Ramos (cell line): ENCODE measurements at regions not wholly inside any gene's neighbourhood (a gene's known extent, or its start where the extent isn't known, plus 50 kb on each side); places are given as distances from the start of the nearest gene placed in this dataset.

ENCODE experiments used
- in situ Hi-C: fragments of 300-500 bp; cut with MboI; formaldehyde crosslinking; loops from one replicate; pipeline ENCODE4 v1.14.3; 2022; ENCODE audit warnings: low sequenced_read_pairs; ENCODE audit not compliant: unreplicated experiment

DNA sequence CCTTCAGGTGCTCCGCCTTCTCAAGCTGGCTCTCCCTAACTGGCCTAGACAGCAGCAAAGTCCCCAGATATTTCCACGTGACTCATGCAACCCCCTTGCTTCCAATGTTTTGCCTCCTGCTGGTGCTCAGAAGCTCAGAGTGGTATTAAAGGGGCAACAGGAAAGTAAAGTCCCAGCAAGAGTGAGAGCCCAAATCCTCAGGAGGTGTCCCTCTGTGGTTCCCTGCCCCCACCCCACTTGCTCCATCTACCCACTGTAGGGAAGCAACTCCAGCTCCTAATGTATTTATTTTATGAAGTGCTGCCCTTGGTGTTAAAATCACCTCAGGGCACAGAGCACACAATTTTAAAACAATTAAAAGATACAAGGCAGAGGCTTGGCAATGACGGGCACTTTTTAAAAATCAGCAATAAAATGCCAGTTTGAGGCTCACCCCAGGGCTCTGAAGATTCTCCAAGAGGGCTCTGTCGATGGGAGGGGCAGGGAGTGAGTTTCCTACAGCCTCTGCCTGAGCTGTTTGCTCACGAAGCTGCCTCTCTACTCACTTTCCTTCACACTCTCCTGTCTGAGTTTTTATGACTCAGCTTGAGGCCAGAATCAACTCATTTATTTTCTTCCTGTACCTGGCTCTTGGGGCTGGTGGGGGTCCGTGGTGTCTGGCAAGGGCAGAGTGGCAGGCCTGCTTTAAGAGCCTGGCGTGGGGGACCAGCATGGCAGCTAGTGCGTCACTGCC lies 81.9 kb upstream of the MAX start:
- in situ Hi-C loops, result no loop called here

DNA sequence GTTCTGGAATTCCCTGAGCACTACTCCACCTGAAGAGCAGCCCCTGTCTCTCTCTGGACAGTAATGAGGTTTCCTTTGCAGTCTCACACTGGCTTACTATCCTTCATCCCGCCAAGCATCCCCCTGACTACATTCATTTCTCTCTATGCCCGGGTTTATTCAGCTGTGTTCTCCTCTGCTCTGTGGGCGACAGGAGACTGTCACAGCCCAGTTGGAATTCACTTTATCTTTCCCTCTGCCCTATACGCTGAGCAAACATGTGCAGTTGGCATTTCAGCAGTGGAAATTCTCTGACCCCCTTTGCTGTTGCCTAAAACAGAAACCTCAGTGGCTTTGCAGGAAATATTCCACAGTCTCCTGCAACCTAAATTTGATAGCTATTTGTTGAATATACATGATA lies 83.5 kb upstream of the MAX start:
- in situ Hi-C loops, result no loop called here

DNA sequence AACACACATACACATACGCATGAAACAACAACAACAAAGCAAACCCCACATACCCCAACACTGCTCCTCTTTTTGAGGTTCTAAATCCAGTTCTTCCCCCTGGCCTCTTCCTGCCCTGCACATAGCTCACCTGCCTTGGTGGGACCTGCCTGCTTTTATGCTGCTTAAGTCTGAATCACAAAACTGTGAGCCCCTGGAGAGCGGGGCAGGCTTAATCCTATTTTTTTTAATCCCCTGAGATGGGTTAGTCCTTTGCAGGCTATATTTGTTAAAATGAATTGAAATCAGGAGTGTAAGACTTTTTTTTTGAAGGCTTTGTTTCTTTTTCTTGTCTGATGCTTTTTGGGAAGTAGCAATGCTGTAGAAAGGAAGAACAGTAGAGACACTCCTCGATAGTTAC lies 84.6 kb upstream of the MAX start:
- in situ Hi-C loops, result no loop called here

- in situ Hi-C loops, result no loop called here
These were observed 85.2 kb upstream of the MAX start for GRCh38 chr14:65187421-65188049.

- in situ Hi-C loops, result no loop called here
These were observed 88.0 kb upstream of the MAX start for GRCh38 chr14:65190312-65190711.

DNA sequence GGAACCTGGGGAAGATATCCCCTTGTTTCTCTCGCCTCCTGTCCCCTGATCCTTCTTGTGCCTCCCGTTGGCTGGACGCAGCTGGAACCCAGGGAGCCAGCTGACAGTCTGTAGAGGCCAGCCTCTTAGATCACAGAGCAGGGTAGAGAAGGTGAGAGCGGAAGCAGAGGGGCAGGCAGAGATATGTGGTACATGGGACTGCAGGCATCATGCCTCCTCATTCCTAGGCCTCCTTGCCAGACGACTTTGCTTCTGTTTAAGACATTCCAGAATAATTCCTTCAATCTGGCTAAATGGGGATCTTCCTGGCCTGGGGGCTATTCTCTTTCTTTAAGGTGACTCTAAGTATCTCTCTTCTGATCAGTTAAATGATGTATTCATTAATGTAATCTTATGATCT lies 89.4 kb upstream of the MAX start:
- in situ Hi-C loops, result no loop called here

DNA sequence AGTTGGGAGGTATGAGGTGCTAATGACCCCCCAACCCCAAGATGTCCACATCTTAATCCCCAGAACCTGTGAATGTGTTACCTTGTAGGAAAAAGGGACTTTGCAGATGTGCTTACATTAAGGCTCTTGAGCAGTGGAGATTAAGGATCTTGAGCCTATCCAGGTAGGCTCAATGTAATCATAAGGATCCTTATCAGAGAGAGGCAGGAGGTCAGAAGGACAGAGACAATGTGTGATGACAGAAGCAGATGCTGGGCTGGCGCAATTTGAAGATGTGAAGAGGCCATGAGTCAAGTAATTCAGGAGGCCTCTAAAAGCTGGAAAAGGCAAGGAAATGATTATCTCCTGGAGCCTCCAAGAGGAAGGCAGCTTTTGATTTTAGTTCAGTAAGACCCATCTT lies 90.4 kb upstream of the MAX start:
- in situ Hi-C loops, result no loop called here

DNA sequence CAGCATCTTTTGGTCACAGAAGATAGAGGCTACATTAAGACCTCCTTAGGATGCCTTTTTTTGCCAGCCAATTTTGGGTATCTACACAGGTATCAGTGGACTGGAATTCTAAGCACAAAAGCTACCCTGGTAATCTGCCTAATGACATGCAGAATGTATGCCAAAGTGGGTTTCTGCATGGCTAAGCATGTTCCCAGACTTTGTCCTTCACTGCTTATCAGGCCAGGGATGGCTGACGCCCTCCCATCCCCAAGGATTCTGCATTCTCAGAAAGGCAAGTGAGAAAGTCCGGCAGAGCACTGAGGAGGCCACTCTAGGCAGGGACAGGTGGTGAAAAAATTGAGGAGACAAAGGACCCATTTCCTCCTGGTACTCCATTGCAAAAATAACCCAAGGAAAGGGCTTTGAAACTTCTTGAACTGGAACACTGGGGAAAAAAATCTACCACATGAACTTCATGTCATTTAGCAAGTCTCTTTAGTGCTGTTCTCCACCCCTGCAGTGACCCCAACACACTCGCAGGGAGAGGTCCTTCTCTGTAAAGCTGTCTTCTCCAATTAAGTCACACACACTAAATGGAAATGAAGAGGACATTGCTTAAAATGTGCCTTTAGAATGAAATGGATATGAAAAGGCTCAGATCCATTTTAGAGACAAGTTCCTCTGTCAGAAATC lies 91.7 kb upstream of the MAX start:
- in situ Hi-C loops, result no loop called here

DNA sequence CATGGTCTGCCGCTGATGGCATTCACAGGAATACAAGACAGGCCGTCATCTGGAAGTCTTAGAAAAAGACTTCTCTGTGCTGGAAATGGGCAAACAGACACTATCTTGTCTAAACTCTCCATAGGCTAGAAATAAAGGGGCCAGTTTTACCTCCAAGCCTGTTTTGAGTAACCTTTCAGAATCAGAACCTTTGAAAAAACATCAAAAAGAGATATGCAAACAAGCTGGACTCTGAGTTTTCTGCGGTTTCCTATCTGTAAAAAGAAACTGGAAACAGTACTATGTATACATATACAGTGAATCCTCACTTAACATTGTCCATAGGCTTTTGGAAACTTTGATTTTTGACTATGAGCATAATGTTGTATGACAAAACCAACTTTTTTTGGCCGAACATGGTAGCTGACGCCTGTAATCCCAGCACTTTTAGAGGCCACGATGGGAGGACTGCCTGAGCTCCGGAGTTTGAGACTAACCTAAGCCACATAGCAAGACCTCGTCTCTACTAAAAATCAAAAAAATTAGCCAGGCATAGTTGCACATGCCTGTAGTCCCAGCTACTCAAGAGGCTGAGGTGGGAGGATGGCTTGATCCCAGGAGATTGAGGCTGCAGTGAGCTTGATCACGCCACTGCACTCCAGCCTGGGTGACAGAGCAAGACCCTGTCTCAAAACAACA lies 92.9 kb upstream of the MAX start:
- in situ Hi-C loops, result no loop called here

GRCh38 chr14:65198346-65198745 lies 96.0 kb upstream of the MAX start:
- in situ Hi-C loops, result no loop called here

GRCh38 chr14:65200454-65200853 lies 98.1 kb upstream of the MAX start:
- in situ Hi-C loops, result no loop called here

- in situ Hi-C loops, result no loop called here
These were observed 101.3 kb upstream of the MAX start for GRCh38 chr14:65203574-65203973.

- in situ Hi-C loops, result no loop called here
These were observed 101.7 kb upstream of the MAX start for GRCh38 chr14:65204056-65204455.

DNA sequence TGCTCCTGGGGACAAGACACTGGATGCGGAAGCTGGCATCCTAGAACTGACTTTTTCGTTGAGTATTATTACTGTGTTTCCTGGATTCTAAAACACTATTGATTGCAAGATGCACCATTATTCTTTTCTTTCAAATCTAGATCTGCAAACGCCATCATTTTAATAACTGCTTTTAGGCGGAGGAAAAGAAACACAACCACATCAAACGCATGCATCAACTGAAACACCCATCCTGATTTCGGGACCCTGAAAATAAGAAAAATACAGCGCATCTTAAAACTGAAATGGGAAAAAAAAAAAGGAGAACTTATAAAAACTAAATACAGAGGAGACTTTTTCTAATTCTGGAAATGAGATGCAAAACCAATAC lies 103.7 kb upstream of the MAX start:
- in situ Hi-C loops, result no loop called here

GRCh38 chr14:65206448-65207096 lies 104.3 kb upstream of the MAX start:
- in situ Hi-C loops, result no loop called here

DNA sequence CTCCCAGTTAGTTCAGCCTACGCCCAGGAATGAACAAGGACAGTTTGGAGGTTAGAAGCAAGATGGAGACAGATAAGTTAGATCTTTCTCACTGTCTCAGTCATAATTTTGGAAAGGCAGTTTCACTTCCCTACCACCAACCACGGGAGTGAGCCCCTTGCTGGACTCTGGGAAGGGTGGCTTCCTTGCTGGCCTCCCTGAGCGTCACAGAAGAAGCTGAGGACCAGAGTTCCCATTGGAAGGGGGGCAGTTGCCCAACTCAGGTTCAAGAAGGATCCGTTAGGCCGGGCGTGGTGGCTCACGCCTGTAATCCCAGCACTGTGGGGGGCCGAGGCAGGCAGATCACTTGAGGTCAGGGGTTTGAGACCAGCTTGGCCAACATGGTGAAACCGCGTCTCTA lies 106.2 kb upstream of the MAX start:
- in situ Hi-C loops, result no loop called here

GRCh38 chr14:65210118-65210821 lies 108.0 kb upstream of the MAX start:
- in situ Hi-C loops, result no loop called here

DNA sequence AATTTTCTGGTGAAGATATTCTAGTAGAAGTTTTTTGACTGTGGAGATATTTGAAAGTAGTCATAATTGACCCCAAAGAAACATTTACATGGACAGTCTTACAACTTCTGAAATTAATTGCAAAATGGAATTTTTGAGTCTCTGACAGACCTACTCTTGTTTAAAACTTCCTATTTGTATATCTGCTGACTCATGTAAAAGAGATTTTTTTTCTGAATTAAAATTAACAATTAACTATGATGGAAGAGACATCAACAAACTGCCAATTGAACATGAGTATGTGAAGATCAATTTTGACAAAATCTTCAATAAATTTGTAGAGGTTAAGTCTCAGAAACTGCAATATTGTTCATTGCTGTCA lies 108.5 kb upstream of the MAX start:
- in situ Hi-C loops, result no loop called here

GRCh38 chr14:65211341-65211987 lies 109.1 kb upstream of the MAX start:
- in situ Hi-C loops, result no loop called here

GRCh38 chr14:65213316-65213715 lies 111.0 kb upstream of the MAX start:
- in situ Hi-C loops, result no loop called here
